Activated CD4-positive, alpha-beta T cell treated with anti-CD3 and anti-CD28 coated beads, Interleukin-2, Interleukin-6, amounts not matched to agents 100 ng/mL and 50 ng/mL, durations not matched to agents 16 hours and 8 hours (primary cell): ENCODE measurements at regions not wholly inside any gene's neighbourhood (a gene's known extent, or its start where the extent isn't known, plus 50 kb on each side); places are given as distances from the start of the nearest gene placed in this dataset.

Experiments
- DNase-seq: peaks from one replicate; pipeline ENCODE4 v3.0.0-alpha.2; 2020

DNA sequence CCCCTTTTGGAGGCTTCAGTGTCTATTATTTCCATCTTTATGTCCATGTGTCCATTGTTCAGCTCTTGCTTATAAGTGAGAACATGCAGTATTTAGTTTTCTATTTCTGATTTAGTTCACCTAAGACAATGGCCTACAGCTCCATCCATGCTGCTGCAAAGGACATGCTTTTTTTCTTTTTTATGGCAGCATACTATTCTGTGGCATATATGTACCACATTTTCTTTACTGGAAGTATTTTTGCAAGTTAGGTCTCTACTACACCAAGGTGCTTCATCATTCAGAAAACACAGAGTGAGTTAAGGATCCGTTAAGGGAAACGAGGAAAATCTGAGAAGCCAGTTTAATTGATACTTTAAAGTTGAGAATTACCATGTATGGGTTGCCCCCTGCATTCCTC lies 297.2 kb downstream of the CDCA7 start:
- DNase-seq, result no peak

DNA sequence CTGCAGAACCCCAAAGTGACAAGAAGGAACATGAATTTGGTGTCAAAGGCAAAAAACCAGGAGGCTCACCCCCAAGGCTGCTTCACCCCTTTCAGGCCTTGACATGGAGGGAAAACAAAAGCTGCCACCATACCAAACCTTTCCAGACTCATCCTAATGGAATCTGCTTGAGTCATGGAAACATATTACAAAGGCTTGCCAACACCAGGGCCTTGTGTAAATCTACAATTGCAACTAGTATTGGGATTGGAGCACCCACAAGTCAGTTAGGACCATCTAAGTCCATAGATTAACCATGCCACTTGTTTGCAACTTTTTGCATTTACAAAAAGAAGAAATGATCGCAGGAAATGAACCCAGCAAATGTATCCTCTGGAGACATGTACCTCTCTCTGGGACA lies 297.6 kb downstream of the CDCA7 start:
- DNase-seq, result no peak

DNA sequence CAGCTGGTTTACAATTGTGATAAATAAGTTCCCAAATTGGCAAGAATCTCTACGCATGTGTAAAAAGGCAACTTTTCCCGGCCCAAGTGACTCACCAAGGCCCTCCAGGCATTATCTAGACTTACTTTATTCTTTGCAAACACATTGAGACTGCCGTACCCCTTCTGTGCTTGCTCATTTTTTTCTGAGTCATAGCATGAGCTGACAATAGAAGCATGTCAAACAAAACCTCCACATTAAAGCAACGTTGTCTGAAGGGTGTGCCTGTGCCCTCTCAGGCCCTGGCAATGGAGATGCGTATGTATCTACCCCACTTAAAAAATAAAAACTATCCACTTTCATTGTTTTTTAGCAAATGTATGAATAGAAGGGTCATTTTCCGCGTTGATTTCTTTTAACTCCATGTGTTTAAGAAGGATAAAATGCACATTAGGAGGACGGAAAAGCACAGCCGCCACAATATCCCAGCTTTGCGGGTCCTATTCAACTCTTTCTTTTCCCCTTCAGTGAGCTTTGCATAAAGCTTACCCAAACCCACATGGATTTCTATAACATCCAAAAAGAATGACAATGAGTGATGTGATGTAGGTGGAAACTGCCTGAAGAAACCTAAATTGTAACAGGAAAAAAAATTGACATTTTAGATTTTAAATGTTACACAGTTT lies 298.2 kb downstream of the CDCA7 start:
- DNase-seq, result no peak

DNA sequence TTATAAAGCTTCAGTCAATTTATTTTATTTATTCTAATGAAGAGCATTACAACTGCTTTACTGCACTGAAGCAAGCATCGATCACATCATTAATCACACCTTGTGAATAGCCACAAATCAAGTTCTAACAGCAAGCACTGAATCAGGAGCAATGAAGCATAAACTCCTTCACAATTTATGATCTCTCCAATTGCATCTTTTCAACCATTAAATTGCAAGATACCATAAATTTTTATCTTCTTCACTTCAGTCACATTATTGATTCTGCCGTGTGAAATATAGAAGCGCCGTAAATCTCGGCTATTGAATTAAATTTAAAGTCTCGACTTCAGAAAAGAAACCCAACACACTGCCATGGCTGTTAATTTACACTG lies 298.7 kb downstream of the CDCA7 start:
- DNase-seq, result no peak

DNA sequence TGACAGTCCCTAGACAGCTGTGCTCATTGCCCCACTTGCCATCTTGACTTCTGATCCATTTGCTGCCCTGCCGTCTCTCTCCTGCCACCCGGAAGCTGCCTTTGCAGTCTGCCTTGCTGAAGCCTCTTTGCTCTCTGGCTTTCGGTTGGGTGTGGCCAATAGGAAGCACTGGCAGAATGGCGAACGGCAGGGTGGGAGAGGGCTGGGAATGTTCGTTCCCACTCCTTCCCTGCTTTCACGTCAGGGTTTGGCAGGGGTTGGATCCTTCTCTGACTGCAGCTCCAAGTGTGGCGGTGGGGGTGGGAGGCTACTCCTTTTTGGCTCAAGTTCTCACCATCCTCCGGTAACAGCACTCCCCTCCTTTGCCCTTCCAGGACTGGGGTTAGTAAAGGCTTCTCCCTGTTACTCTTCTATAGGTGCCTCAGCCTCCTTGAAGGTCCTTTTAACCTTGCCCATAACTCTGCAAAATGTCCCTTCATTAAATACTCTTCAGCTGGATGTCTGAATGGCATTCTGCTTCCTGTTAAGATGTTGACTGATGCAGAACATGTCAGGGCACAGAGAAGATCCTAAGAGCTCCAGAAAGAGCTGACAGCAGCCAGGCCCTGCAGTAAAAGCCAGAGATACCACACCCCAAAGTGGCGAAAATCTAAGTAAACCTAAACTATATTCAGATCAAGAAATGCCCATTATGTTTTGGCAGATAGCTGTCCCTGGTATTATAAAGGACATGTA lies 299.7 kb downstream of the CDCA7 start:
- no peak for DNase-seq

DNA sequence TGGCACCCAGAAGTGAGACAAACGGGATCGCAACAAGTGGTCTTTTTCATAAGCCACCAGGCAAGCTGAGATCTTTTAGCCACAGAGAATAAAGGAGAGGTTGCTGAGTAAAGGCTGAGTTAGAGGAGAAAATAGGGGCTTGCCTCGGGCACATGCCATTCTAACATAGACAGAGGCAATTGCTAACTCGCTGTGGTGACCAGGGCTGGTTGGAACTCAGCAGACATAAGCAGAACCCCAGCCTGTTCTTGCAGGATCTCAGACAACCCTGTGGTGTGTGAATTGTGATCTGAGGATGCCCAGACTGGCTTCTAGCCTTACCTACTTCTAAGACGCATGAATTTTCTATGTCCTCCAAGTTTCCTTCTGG lies 300.2 kb downstream of the CDCA7 start:
- no peak for DNase-seq

DNA sequence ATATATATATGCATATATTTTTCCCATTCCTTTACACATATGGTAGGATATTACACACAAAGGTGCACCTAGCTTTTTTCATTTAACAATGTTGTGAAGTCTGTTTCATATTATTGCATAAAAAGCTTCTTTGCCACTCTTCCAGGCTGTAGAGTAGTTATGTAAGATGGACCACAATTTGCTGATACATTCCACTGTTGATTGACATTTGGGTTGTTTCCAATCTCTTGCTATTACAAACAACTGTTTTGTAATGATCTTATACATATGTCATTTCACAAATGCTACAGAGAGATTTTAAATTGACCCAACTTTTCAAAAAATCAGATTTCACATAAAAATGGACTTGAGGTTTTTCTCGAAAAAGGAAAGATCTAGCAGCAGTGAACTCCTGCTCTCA lies 301.4 kb downstream of the CDCA7 start:
- no peak for DNase-seq

DNA sequence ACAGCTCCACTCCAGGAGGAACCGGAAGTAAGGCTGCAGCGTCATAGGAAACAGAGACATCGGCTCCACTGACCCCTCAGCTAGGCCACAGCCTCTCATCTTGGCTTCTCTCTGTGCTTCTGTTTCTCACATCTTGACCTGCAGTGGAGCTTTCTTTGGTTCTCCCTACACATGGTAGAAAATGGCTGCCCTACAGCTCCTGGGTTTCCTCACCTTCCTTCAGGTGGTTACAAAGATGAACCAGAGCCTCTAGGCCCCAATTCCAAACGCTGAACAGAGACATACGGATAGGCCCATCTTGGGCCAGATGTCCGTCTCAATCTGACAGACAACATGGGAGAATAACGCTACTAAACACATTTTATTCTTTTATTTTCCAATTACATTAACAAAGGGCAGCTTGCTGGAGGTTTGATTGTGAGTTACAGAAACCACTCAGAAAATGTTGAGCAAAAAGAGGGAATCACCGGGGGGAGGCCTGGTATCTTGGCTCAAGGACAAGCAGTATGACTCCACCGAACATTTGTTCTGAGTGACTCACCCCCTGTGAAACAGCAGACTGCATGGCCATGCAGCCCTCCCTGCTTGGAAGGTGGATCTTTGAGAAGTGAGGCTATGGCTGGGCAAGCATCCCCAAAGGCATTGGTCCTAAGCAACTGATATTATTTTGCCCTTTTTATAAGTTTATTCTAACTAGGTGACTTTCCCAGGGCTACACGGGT lies 303.5 kb downstream of the CDCA7 start:
- DNase-seq, result no peak

DNA sequence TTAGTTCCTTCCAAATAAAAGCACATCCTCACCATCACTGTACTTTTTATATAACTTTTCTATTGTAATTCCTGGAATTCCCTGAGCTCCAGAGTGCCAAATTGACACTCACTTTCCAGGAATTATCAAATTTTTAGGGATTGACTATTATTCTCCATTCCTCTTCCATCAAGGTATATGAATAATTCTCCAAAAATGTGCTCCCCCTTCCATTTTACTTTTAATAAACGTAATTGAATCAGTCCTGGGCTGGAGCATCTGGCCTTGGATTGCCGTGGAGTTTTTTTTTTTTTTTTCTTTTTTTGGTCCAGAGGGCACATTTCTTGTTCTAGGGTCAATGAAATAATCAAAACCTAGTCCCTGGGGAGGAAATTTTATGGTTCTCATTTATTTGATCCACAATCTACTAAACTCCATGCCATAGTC lies 304.3 kb downstream of the CDCA7 start:
- no peak for DNase-seq

DNA sequence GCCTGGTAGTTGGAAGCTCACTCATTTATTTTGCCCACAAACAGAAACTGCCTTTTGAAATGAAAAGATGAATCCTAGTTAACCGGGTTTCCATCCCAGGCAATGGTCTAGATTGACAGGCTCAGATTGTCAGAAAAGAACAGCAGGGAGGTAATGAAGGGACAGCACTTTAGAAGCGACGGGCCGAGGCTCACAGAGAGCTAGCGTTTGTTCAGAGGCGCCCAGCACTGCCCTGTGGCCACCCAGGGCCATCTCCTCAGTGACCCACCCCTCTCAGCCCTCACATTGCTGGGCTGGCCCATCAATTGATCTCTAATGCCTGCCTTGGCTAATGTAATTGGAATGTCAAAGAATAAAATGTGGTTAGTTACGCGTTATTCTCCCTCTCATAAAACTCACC lies 304.8 kb downstream of the CDCA7 start:
- no peak for DNase-seq

DNA sequence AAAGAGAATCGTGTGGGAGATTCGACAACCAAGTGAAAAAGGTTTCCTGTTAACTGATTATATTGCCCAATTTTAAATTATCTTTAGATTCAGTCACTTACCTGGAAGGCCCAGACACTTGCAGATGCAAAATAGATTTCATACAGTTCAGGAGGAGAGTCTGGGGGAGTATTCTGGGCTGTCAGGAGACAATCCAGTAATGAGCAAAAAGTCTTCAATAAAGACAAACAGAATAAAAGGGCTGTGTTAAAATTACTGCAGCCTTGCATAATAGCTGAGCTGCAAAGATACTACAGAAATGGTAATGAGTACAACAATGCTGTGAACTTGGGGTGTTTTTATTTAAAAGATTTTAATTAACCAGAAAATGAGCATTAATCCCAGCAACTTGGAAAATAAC lies 303.6 kb downstream of the SP3 start:
- no peak for DNase-seq

DNA sequence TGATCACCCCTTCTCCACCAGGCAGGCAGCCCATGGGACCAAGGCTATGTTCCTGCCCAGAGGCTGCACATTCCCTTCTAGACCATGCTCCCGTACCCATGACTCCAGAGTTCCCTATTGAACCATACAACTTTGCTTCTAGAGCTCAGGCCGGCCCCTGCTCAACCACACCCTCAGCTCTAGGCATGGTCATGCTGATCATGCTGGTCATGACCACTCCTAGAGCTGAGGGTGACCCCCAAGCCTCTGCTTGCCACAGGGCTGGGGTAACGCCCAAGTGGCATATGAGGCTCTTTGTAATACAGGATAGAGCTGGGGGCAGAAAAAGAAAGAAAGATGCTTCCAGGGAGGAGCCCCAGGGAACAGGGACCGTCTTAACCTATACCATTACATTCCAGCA lies 301.8 kb downstream of the SP3 start:
- DNase-seq, result no peak

DNA sequence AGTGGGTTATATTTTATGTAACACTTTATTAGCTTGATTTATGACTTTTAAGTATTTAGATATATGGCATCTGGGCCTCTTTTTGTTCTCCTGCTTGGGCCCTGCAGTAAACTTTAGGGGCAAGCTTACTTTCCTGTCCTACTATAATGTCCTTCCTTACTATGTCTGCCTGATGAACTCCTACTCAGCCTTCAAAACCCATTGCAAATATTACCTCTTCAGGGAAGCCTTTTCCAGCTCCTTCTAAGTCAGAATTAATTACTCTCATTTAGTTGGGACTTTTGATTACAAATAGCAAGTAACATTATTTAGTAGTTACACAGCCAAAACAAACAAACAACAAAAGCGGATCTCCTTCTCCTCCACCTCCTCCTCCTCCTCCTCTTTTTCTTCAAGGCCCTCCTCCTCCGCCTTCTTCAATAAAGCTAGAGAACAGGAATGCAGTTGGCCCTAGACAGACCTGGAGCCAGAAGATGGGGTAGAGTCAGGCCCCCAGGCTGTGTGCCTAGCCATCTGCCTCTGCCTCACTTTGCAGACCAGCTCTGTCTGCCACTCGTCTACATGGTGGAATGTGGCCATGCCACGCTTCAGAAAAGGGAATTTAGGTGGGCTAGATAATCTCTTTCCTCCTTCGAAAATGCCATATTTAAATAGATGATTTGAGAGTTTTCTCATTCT lies 301.2 kb downstream of the SP3 start:
- no peak for DNase-seq

DNA sequence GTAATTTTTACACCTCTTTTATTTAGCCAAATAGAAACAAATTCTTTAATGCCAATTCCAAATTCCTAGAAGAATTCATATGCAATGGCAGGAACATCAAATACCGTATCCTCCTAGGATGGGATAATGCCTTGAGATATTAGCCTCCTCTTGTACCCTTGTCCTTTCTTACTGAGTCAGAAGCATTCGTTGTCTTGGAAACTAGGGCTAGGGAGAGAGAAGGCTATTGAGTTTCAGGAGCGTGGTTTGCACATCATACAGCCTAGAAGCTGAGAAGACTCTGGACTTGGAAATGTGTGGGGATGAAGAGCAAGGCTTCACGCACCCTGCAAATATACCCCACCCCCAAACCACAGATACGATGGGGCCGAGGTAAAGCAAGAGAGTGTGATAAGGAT lies 300.7 kb downstream of the SP3 start:
- no peak for DNase-seq

DNA sequence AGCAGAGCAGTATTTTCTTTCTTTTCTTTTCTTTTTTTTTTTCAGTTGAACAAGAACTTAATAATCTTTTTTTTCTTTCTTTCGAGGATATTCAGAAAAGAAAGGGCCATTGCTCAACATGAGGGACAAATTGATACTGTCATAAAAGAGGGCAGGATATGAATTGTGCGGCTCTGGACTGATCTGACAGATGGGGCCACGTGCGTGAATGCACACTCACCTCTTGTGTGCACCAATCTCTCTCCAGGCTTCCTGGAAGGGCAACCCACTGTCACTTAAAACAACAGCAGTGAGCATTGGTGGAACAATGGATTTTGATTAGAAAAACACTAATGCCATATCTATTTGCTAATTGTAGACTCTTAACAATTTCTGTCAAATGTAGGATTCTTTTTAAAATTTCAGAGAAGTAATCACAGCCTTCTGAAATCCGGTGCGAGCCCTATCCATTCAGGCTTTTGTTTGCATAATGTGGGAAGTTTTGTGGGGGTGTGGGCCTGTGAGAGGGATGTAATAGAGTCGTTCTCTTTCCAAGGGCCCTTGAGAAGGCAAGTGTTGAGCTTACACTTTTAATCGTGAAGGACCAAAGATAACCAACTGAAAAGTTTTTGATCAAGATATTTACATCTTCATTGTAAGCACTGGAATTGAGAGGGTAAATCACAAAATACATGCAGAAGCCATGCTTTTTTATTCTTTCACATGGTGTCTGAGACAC lies 298.8 kb downstream of the SP3 start:
- no peak for DNase-seq

DNA sequence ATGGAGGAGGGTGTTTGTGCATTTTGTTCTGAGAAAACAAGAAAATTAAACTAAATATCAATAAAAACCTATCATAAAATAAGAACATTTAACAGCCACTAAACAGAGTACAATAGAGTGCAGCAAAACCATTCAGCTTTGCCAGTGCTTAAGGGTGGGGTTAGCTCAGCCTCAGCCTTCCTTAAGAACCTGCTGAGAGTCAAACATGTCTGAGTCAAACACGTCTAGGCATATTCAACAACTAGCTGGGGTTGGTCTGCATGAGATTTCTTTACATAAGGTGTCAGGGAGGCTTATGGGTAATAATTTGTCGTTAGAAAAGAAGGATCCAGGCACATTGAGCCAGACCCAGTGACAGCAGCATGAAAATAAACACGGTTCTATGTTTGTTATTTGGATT lies 298.2 kb downstream of the SP3 start:
- DNase-seq, result no peak

DNA sequence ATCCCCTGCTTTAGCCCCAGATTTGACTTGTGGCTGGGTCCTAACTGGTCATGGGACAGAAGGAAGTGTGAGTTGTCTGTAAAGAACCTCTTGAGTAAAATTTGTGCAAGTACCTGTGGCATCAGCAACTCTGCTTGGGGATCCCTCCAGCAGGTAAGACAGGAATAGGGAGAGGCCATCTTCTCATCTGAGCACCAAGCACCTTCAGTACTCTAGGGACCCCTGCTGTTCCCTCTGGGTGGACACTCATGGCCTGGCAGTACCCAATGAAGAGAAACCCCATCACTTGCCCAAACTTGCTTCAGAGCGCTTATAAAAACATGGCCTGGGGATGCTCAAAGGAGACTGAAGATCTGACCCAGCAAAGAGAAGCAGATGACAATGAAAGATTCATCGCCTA lies 297.8 kb downstream of the SP3 start:
- no peak for DNase-seq

DNA sequence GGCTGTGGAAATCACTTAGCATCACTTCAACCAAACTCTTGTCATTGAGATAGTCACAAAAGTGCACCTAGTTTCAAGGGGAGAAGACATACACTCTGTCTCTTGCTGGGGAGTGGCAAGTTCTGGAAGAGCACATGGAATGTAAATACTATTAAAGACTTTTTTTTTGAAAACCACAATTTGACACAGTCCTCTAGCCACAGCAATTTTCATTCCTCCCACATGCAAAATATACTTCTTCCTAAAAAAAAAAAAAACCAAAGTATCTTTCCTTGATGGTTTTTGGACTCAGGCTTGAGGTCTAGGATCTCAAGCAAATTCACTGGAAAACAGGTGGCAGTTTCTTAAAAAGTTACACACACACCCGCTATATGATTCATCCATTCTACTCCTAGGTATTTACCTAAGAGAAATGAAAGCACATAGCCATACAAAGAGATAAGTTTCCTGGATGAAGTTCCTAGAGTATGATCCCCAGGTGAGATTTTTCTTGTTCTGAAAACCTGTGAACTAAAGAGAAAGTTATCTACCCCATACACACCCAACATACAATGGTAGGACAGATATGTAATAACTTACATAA lies 295.8 kb downstream of the SP3 start:
- no peak for DNase-seq

DNA sequence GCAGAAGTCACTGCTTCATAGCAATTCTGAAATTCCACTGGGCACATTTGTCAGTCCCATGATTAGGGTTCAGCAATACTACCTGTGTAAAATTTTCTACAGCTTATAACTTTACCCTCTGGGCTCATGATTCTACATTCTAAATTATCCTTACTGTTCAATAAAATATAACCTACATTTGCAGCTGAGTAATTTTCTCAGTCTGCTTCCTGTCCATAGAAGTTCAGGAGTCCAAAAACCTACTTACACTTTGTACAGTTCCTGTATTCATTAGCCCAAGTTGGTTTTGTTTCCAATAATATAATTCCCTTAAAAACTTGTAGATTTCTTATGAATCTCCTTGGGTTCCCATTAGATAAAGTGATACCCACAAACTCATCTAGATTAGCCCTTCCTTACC lies 295.3 kb downstream of the SP3 start:
- no peak for DNase-seq

DNA sequence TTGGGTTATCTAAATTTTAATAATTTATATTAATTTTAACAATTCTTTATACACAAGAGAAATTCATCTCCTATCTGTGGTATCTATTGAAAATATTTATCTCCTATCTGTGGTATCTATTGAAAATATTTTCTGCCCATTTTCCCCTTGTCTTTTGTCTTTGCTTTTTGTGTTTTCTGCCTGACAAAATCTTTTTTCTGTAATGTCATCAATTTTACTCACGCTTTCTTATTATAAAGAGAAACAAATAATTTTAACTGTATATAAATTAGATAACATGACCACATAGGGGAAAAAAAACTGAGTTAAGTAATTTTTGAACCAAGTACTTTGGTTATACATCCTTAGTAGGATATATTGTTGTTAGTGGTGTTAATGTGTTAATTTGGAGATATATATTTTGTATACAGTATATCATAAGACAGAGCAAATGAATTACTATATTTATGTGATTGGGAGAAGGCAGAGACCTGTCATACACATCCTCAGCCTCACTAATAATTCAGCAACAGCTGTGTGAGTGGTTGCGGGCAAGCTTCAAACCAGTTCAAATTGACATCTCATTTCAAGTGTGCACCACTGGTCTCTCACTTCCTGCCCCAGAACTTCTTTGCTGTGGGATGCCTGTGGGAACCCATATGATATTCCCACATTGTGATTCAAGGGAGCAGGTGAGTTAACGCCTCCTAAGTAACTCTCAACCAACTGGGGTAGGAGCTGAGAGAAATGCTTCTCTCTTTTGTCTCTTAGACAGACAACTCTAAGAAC lies 292.4 kb downstream of the SP3 start:
- DNase-seq, result no peak

DNA sequence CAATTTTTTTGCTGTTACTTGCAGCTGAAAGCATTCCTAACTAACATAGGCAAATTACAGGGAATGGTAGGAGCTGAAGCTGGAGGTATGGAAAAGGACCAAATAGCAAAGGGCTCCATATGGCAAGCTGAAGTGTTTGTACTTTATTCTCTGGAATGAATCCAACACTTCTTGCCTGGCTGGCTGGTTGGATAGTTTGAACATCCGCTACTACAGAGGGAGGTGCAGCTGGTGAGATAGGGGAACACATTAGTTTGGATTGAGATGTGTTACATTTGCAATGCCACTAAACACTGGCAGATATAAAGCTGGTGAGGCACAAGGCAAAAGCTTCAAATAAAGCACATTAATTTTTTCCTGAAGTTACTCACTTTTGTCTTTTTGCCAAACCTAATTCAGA lies 291.5 kb downstream of the SP3 start:
- no peak for DNase-seq

DNA sequence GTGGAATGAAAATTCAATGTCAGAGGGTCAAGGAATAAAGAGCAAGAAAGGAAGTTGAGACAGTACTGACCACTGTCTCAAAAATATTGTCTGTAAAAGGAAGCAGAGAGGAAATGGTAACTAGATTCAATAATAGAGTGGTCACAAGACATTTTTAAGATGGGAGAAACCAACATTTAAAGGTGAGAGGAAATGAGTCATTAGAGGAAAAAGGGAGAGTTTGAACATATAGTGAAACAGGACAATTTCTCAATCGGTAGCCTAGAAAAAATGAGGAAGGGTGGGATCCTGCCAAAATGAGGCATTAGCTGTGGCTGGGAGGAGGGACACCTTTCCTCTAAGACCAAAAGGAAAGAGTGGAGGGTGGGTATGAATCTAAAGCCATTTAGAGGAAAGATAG lies 288.5 kb downstream of the SP3 start:
- no peak for DNase-seq
